GM12892 (cell line): ENCODE measurements at regions not wholly inside any gene's neighbourhood (a gene's known extent, or its start where the extent isn't known, plus 50 kb on each side); places are given as distances from the start of the nearest gene placed in this dataset.

ENCODE experiments used
- POLR2A ChIP-seq: IDR thresholded peaks from 2 replicates; pipeline ENCODE4 v1.6.1; 2011; ENCODE audit warnings: low read depth, low read length, control low read depth
- POLR2AphosphoS5 ChIP-seq: IDR thresholded peaks from 2 replicates; pipeline ENCODE4 v1.6.1; 2011; ENCODE audit warnings: low read depth, low read length, control low read depth

DNA sequence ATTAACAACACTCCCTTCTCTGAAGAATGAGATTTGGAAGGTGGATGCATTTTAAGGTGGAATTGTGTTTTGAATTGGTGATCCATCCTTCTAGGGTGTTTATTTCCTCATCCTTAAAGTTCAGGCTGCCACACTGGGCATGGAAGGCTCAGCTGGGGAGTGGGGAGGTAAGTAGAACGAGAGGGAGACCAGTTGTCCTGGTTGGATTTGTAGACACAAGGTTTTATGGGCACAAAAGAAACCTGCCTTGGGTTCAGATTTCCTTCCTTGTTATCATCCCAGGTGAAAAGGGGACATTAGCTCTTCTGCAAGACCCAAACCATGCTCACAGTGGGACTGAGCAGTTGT is 101.0 kb upstream of the SIX3 start:
- TF ChIP-seq POLR2AphosphoS5 (no peak), POLR2A (no peak)
